SU-DHL-6 (cell line): ENCODE measurements at regions not wholly inside any gene's neighbourhood (a gene's known extent, or its start where the extent isn't known, plus 50 kb on each side); places are given as distances from the start of the nearest gene placed in this dataset.

Experiments used
- EZH2phosphoT487 ChIP-seq: fragments of 200-600 bp; sonication (generic), shearing (Covaris generic); conservative IDR thresholded peaks from 2 replicates; pipeline ENCODE4 v1.6.1; 2018; ENCODE audit warnings: mild to moderate bottlenecking, antibody characterized with exemption, low read length, moderate library complexity, mixed read lengths
- TF ChIP-seq, protein P1 (sequence below): fragments of 200-600 bp; sonication (generic); IDR thresholded peaks from one replicate; pipeline ENCODE4 v1.5.1; 2017; ENCODE audit warnings: antibody characterized with exemption, mild to moderate bottlenecking, low read length, moderate library complexity; ENCODE audit not compliant: insufficient read depth, poor library complexity, severe bottlenecking

DNA sequence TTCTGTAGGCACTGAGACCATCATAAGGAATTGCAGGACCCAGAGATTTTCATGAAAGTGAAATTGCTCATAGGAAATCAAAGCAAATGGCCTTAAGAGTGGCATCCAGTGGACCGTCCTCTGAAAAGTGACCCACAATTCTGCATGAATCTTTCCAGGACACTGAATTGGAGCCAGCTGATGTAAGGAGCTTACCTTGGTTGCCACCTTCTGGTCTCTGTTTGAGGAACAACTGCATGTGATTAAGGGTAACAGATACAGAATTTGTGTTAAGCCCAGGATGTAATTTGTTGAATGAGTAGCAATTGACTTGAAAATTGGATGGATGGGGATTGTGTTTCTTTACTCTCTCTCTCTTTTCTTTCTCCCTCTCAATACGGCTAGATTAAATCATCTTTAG, 49.9 kb upstream of the GAS1 start:
- TF ChIP-seq, protein P1, sequence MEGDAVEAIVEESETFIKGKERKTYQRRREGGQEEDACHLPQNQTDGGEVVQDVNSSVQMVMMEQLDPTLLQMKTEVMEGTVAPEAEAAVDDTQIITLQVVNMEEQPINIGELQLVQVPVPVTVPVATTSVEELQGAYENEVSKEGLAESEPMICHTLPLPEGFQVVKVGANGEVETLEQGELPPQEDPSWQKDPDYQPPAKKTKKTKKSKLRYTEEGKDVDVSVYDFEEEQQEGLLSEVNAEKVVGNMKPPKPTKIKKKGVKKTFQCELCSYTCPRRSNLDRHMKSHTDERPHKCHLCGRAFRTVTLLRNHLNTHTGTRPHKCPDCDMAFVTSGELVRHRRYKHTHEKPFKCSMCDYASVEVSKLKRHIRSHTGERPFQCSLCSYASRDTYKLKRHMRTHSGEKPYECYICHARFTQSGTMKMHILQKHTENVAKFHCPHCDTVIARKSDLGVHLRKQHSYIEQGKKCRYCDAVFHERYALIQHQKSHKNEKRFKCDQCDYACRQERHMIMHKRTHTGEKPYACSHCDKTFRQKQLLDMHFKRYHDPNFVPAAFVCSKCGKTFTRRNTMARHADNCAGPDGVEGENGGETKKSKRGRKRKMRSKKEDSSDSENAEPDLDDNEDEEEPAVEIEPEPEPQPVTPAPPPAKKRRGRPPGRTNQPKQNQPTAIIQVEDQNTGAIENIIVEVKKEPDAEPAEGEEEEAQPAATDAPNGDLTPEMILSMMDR, result no peak
- no peak for TF ChIP-seq EZH2phosphoT487
